PC-3 (cell line): ENCODE measurements at regions not wholly inside any gene's neighbourhood (a gene's known extent, or its start where the extent isn't known, plus 50 kb on each side); places are given as distances from the start of the nearest gene placed in this dataset.

Source experiments
- ATAC-seq: fragments of 200-7000 bp; cut with Tn5 transposase; 2 replicates; pipeline ENCODE4 v1.9.1; 2020; ENCODE audit warnings: mild to moderate bottlenecking, moderate library complexity
- BruUV-seq: library from RNA; stranded (reverse); fragments of 400-500 nt; replicated peaks from 2 replicates; lab custom pipeline; 2021; lab: Mats Ljungman, UMichigan
- CTCF ChIA-PET: fragments of 300-600 bp; sonication (Branson Sonifier 250); formaldehyde crosslinking; loops from one replicate; lab custom pipeline; 2022; ENCODE audit warnings: antibody characterized with exemption; lab: Charles Lee
- POLR2A ChIA-PET: fragments of 300-600 bp; sonication (Branson Sonifier 250); formaldehyde crosslinking; loops from one replicate; lab custom pipeline; 2022; ENCODE audit warnings: antibody characterized with exemption; ENCODE audit not compliant: unreplicated experiment; lab: Charles Lee
- DNase-seq: peaks from one replicate; pipeline ENCODE4 v3.0.0-alpha.2; 2015
- H2AFZ ChIP-seq: fragments of 300-600 bp; sonication (generic); 2 replicates; pipeline ENCODE4 v1.6.0; 2016; ENCODE audit warnings: antibody characterized with exemption, low read length
- H3F3A ChIP-seq: fragments of 300-600 bp; sonication (generic); one replicate; pipeline ENCODE4 v1.6.0; 2017; ENCODE audit warnings: antibody characterized with exemption, low read length, control low read depth, mild to moderate bottlenecking; ENCODE audit not compliant: unreplicated experiment
- H3K27ac ChIP-seq: fragments of 300-600 bp; sonication (generic); 2 replicates; pipeline ENCODE4 v1.5.1; 2016; ENCODE audit warnings: mild to moderate bottlenecking, low read length
- H3K27me3 ChIP-seq: fragments of 300-600 bp; sonication (generic); 2 replicates; pipeline ENCODE4 v1.6.1; 2016; ENCODE audit warnings: low read length, mixed read lengths
- H3K36me3 ChIP-seq: fragments of 300-600 bp; sonication (generic); 2 replicates; pipeline ENCODE4 v1.6.1; 2016; ENCODE audit warnings: low read depth, mixed run types, low read length, mixed read lengths
- H3K4me1 ChIP-seq: fragments of 300-600 bp; sonication (generic); 2 replicates; pipeline ENCODE4 v1.5.1; 2016; ENCODE audit warnings: low read length; ENCODE audit not compliant: insufficient read depth
- H3K4me2 ChIP-seq: fragments of 300-600 bp; sonication (generic); 2 replicates; pipeline ENCODE4 v1.6.0; 2016; ENCODE audit warnings: low read length
- H3K4me3 ChIP-seq: fragments of 300-600 bp; sonication (generic); 2 replicates; pipeline ENCODE4 v1.5.1; 2016; ENCODE audit warnings: mild to moderate bottlenecking, low read length, mixed read lengths
- H3K79me2 ChIP-seq: fragments of 300-600 bp; sonication (generic); 2 replicates; pipeline ENCODE4 v1.6.1; 2017; ENCODE audit warnings: low read length, mixed read lengths
- H3K9ac ChIP-seq: fragments of 300-600 bp; sonication (generic); 2 replicates; pipeline ENCODE4 v1.6.0; 2016; ENCODE audit warnings: mild to moderate bottlenecking, low read length
- H3K9me2 ChIP-seq: fragments of 300-600 bp; sonication (generic); replicated peaks from 2 replicates; pipeline ENCODE4 v1.6.1; 2016; ENCODE audit warnings: mixed run types, low read length, mixed read lengths
- H3K9me3 ChIP-seq: fragments of 300-600 bp; sonication (generic); 2 replicates; pipeline ENCODE4 v1.6.1; 2016; ENCODE audit warnings: low read length, mixed read lengths
- H4K20me1 ChIP-seq: fragments of 300-600 bp; sonication (generic); 2 replicates; pipeline ENCODE4 v1.6.1; 2016; ENCODE audit warnings: low read length, mixed read lengths
- CTCF ChIP-seq: fragments of 300-600 bp; sonication (generic); conservative IDR thresholded peaks from 2 replicates; pipeline ENCODE4 v1.5.1; 2017; ENCODE audit warnings: antibody characterized with exemption, low read depth, mild to moderate bottlenecking, low read length
- EZH2 ChIP-seq: fragments of 300-600 bp; sonication (generic); IDR thresholded peaks from one replicate; pipeline ENCODE4 v1.6.1; 2017; ENCODE audit warnings: antibody characterized with exemption, mild to moderate bottlenecking, low read length; ENCODE audit not compliant: unreplicated experiment
- EZH2phosphoT487 ChIP-seq: fragments of 300-600 bp; sonication (generic); IDR thresholded peaks from 2 replicates; pipeline ENCODE4 v1.6.1; 2018; ENCODE audit warnings: mild to moderate bottlenecking, antibody characterized with exemption, low read length, borderline replicate concordance
- intact Hi-C: fragments of 100-400 bp; cut with micrococcal nuclease; formaldehyde crosslinking; loops from 2 replicates; pipeline ENCODE4 v1.9.0; 2023

GRCh38 chr6:23659125-23659524 is 466.9 kb upstream of the NRSN1 start:
- H3K27ac ChIP-seq: no peak overlapping the region
- peaks cover 7% of the 10 kb centered on the region; the same call in 1 of the 2 replicates for H3K4me1 ChIP-seq
- no peaks in the 10 kb centered on the region for H4K20me1 ChIP-seq
- no peaks in the 10 kb centered on the region for H3K36me3 ChIP-seq
- ChIA-PET CTCF (no interaction called here), POLR2A (no interaction called here)
- peak overlapping the region; percentile 8 for H2AFZ ChIP-seq
- H3K79me2 ChIP-seq: no peaks in the 10 kb centered on the region
- H3K27me3 ChIP-seq: no peaks in the 10 kb centered on the region
- TF ChIP-seq CTCF (peak; percentile 80), EZH2 (no peak)
- no peaks in the 10 kb centered on the region for H3K9me2 ChIP-seq
- intact Hi-C loops: loop anchor here (2.0 kb wide), 2 partner anchors 110 to 212 kb away; no protein-coding TSS in a partner anchor
- H3F3A ChIP-seq: no peaks in the 10 kb centered on the region
- H3K4me3 ChIP-seq: no peak overlapping the region
- H3K4me2 ChIP-seq: peak overlapping the region; percentile 10; the same call in 1 of the 2 replicates
- H3K9me3 ChIP-seq: no peaks in the 10 kb centered on the region
- peak; percentile 64 for DNase-seq
- no TSS peak for BruUV-seq
- ATAC-seq: peak; percentile 90
- H3K9ac ChIP-seq: no peak overlapping the region

GRCh38 chr6:23661549-23661948 is 464.5 kb upstream of the NRSN1 start:
- no peaks in the 10 kb centered on the region for H3K27me3 ChIP-seq
- intact Hi-C loops: loop anchor here (5.0 kb wide), 1 partner anchor 91 kb away; no protein-coding TSS in a partner anchor
- no peaks in the 10 kb centered on the region for H3F3A ChIP-seq
- no peak overlapping the region for H3K4me2 ChIP-seq
- peaks cover 7% of the 10 kb centered on the region; the same call in 1 of the 2 replicates for H3K4me1 ChIP-seq
- no peaks in the 10 kb centered on the region for H3K9me3 ChIP-seq
- H3K36me3 ChIP-seq: no peaks in the 10 kb centered on the region
- no peak overlapping the region for H3K9ac ChIP-seq
- H3K27ac ChIP-seq: no peak overlapping the region
- H3K4me3 ChIP-seq: no peak overlapping the region
- TF ChIP-seq EZH2phosphoT487 (no peak), CTCF (no peak)
- no peaks in the 10 kb centered on the region for H4K20me1 ChIP-seq
- CTCF ChIA-PET: no interaction called here
- no peak overlapping the region for H2AFZ ChIP-seq
- no peaks in the 10 kb centered on the region for H3K79me2 ChIP-seq
- no TSS peak for BruUV-seq
- POLR2A ChIA-PET: no interaction called here
- no peak for DNase-seq
- ATAC-seq: no peak
- H3K9me2 ChIP-seq: no peaks in the 10 kb centered on the region

GRCh38 chr6:23663096-23663495 is 462.9 kb upstream of the NRSN1 start:
- ChIA-PET POLR2A (no interaction called here), CTCF (no interaction called here)
- Histone ChIP-seq H3K9ac (no peak overlapping the region), H3K4me3 (no peak overlapping the region), H3K4me2 (no peak overlapping the region), H3K4me1 (peaks cover 7% of the 10 kb centered on the region; the same call in 1 of the 2 replicates), H3K9me2 (no peaks in the 10 kb centered on the region), H3K27me3 (no peaks in the 10 kb centered on the region), H3K79me2 (no peaks in the 10 kb centered on the region), H4K20me1 (no peaks in the 10 kb centered on the region), H3F3A (no peaks in the 10 kb centered on the region), H3K9me3 (no peaks in the 10 kb centered on the region), H3K36me3 (no peaks in the 10 kb centered on the region), H3K27ac (no peak overlapping the region), H2AFZ (no peak overlapping the region)
- no TSS peak for BruUV-seq
- TF ChIP-seq CTCF (no peak), EZH2phosphoT487 (no peak), EZH2 (no peak)
- DNase-seq (no peak), ATAC-seq (no peak)
- intact Hi-C loops: loop anchor here (5.0 kb wide), 1 partner anchor 89 kb away; no protein-coding TSS in a partner anchor
